Neuronal stem cell (in vitro differentiated cells): ENCODE measurements at regions not wholly inside any gene's neighbourhood (a gene's known extent, or its start where the extent isn't known, plus 50 kb on each side); places are given as distances from the start of the nearest gene placed in this dataset.

ENCODE experiments used
- DNase-seq: peaks from one replicate; pipeline ENCODE4 v3.0.0-alpha.2; 2013; ENCODE audit warnings: low spot score
- H2AFZ ChIP-seq: one replicate; pipeline ENCODE4 v1.6.1; 2013; ENCODE audit warnings: mild to moderate bottlenecking, low read length, inconsistent platforms
- H2AK5ac ChIP-seq: 2 replicates; pipeline ENCODE4 v1.6.1; 2013; ENCODE audit warnings: low read depth, mild to moderate bottlenecking, inconsistent platforms, low read length, moderate library complexity, mixed read lengths
- H2BK120ac ChIP-seq: 2 replicates; pipeline ENCODE4 v1.6.1; 2013; ENCODE audit warnings: low read depth, mild to moderate bottlenecking, inconsistent platforms, low read length, moderate library complexity, mixed read lengths
- H2BK12ac ChIP-seq: one replicate; pipeline ENCODE4 v1.6.1; 2013; ENCODE audit warnings: low read length, inconsistent platforms
- H2BK15ac ChIP-seq: 2 replicates; pipeline ENCODE4 v1.6.1; 2013; ENCODE audit warnings: mild to moderate bottlenecking, low read length, inconsistent platforms, mixed read lengths
- H2BK5ac ChIP-seq: one replicate; pipeline ENCODE4 v1.6.1; 2013; ENCODE audit warnings: inconsistent platforms, mild to moderate bottlenecking, low read length, moderate library complexity
- H3K14ac ChIP-seq: one replicate; pipeline ENCODE4 v1.6.1; 2013; ENCODE audit warnings: low read length, inconsistent platforms
- H3K18ac ChIP-seq: 2 replicates; pipeline ENCODE4 v1.6.1; 2013; ENCODE audit warnings: low read length, inconsistent platforms
- H3K23ac ChIP-seq: 2 replicates; pipeline ENCODE4 v1.6.1; 2013; ENCODE audit warnings: low read depth, mild to moderate bottlenecking, mixed read lengths, low read length, inconsistent platforms; ENCODE audit not compliant: poor library complexity
- H3K27ac ChIP-seq: replicated peaks from 3 replicates; pipeline ENCODE4 v1.5.1; 2013; ENCODE audit warnings: low read length, inconsistent platforms
- H3K27me3 ChIP-seq, 3 experiments: 2 replicates each; pipeline ENCODE4 v1.6.1; 2013; ENCODE audit warnings: low read length in 3 of 3, mild to moderate bottlenecking in 2 of 3, inconsistent platforms in 1 of 3, low read depth in 1 of 3, mixed read lengths in 1 of 3, moderate library complexity in 1 of 3; ENCODE audit not compliant: control insufficient read depth in 3 of 3, insufficient read depth in 3 of 3
- H3K36me3 ChIP-seq, 2 donors: replicated peaks in 1 of 2; 2 replicates each; pipeline ENCODE4 v1.6.1; 2013; ENCODE audit warnings: low read length in 2 of 2; ENCODE audit not compliant: control insufficient read depth in 2 of 2, insufficient read depth in 2 of 2
- H3K4ac ChIP-seq: 2 replicates; pipeline ENCODE4 v1.6.1; 2013; ENCODE audit warnings: inconsistent platforms, mild to moderate bottlenecking, low read length, moderate library complexity
- H3K4me1 ChIP-seq, 2 donors: 1 replicate in 1 of 2; 2 replicates in 1 of 2; pipeline ENCODE4 v1.6.1; 2013; ENCODE audit warnings: low read length in 2 of 2, low read depth in 1 of 2; ENCODE audit not compliant: control insufficient read depth in 2 of 2, insufficient read depth in 1 of 2
- H3K4me2 ChIP-seq: one replicate; pipeline ENCODE4 v1.6.1; 2013; ENCODE audit warnings: mild to moderate bottlenecking, low read length, inconsistent platforms; ENCODE audit not compliant: insufficient read depth, poor library complexity, severe bottlenecking
- H3K4me3 ChIP-seq, 2 donors: 2 replicates each; pipeline ENCODE4 v1.5.1; 2013; ENCODE audit warnings: low read length in 2 of 2, mild to moderate bottlenecking in 2 of 2, inconsistent platforms in 1 of 2, moderate library complexity in 1 of 2
- H3K79me1 ChIP-seq: one replicate; pipeline ENCODE4 v1.6.1; 2013; ENCODE audit warnings: low read depth, mild to moderate bottlenecking, inconsistent platforms, low read length, moderate library complexity
- H3K9ac ChIP-seq: one replicate; pipeline ENCODE4 v1.6.1; 2013; ENCODE audit warnings: mild to moderate bottlenecking, low read depth, low read length, inconsistent platforms; ENCODE audit not compliant: poor library complexity
- H3K9me3 ChIP-seq, 2 donors: replicated peaks in 1 of 2; 2 replicates each; pipeline versions ENCODE3 to v1.6.1; 2013; ENCODE audit warnings: low read length in 2 of 2, mild to moderate bottlenecking in 2 of 2, inconsistent platforms in 1 of 2, low read depth in 1 of 2, mixed read lengths in 1 of 2, moderate library complexity in 1 of 2; ENCODE audit not compliant: control insufficient read depth in 2 of 2, insufficient read depth in 1 of 2
- H4K8ac ChIP-seq: one replicate; pipeline ENCODE4 v1.6.1; 2013; ENCODE audit warnings: low read depth, mild to moderate bottlenecking, inconsistent platforms, low read length, moderate library complexity
- H4K91ac ChIP-seq: one replicate; pipeline ENCODE4 v1.6.1; 2013; ENCODE audit warnings: low read length, low read depth, mild to moderate bottlenecking, inconsistent platforms; ENCODE audit not compliant: poor library complexity
- WGBS, 2 donors: extraction: QIAGEN DNeasy Blood & Tissue Kit; methylation state at CpG; one replicate each; pipeline ENCODE4 v1.1.7; 2013; ENCODE audit warnings: missing lambda C conversion rate in 2 of 2, mixed read lengths in 1 of 2; ENCODE audit not compliant: insufficient read length in 2 of 2, insufficient replicate concordance in 1 of 2; ENCODE audit errors: extremely low coverage in 2 of 2; 5-methylcytosine and 5-hydroxymethylcytosine counted together

DNA sequence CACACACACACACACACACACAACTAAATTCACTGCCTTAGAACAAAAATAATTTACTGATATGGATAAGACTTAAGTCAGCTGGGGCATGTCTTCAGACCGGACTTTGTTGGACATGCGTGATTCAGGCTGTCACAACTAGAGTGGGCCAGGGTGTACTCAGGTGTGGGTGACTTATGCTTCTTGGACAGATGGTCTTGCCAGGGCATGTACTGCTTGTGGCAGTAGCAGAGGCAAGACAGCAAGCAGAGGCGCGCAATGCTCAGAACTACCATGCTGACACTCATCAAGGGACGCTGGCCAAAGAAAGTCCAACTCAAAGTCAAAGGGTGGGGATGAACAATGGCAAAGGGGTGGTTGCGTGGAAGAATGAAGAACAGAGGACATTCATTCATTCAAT, 437.5 kb downstream of the CBLN4 start:
- Histone ChIP-seq H2AFZ (no peak overlapping the region), H3K9me3 (no peaks in the 10 kb centered on the region), H3K27me3 (no peaks in the 10 kb centered on the region), H3K36me3 (no peaks in the 10 kb centered on the region), H2AK5ac (no peak overlapping the region), H2BK120ac (no peak overlapping the region), H3K79me1 (no peaks in the 10 kb centered on the region), H3K4me1 (no peaks in the 10 kb centered on the region), H3K23ac (no peak overlapping the region), H2BK15ac (no peak overlapping the region), H3K4me3 (no peak overlapping the region), H4K91ac (no peak overlapping the region), H3K27ac (no peak overlapping the region), H4K8ac (no peak overlapping the region), H3K4ac (no peak overlapping the region), H3K18ac (peak overlapping the region; percentile 78), H2BK5ac (no peak overlapping the region), H3K9ac (no peak overlapping the region), H3K14ac (no peak overlapping the region), H3K4me2 (no peak overlapping the region), H2BK12ac (no peak overlapping the region)
- WGBS, 2 donors = no CpG with 5 or more reads among the region's 6 CpGs
- DNase-seq = no peak

- H2BK5ac ChIP-seq = no peak overlapping the region
- no peaks in the 10 kb centered on the region for H3K79me1 ChIP-seq
- H2BK15ac ChIP-seq = no peak overlapping the region
- no peak overlapping the region for H4K8ac ChIP-seq
- no peak overlapping the region for H3K9ac ChIP-seq
- no peak overlapping the region for H3K4me2 ChIP-seq
- WGBS, 2 donors = no CpG with 5 or more reads among the region's 5 CpGs
- no peak for DNase-seq
- no peak overlapping the region for H3K4me3 ChIP-seq
- H2BK12ac ChIP-seq = no peak overlapping the region
- no peak overlapping the region for H2AK5ac ChIP-seq
- no peaks in the 10 kb centered on the region for H3K9me3 ChIP-seq
- no peak overlapping the region for H3K27ac ChIP-seq
- H3K23ac ChIP-seq = no peak overlapping the region
- no peaks in the 10 kb centered on the region for H3K4me1 ChIP-seq
- no peaks in the 10 kb centered on the region for H3K36me3 ChIP-seq
- no peak overlapping the region for H3K14ac ChIP-seq
- H3K4ac ChIP-seq = no peak overlapping the region
- H2BK120ac ChIP-seq = no peak overlapping the region
- H3K18ac ChIP-seq = no peak overlapping the region
- H4K91ac ChIP-seq = no peak overlapping the region
- H2AFZ ChIP-seq = no peak overlapping the region
- no peaks in the 10 kb centered on the region for H3K27me3 ChIP-seq
Measured at GRCh38 chr20:55565096-55565773, 440.1 kb downstream of the CBLN4 start.

DNA sequence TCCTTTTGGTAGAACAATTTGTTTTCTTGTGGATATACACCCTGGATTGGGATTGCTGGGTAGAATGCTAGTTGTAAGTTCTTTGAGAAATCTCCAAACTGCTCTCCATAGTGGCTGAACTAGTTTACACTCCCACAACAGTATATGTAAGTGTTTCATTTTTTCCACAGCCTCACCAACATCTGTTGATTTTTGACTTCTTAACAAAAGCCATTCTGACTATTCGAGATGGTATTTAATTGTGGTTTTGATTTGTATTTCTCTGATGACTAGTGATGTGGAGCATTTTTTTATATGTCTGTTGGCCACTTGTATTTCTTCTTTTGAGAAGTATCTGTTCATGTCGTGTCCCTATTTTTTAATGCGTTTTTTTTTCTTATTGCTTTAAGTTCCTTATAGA, 444.1 kb downstream of the CBLN4 start:
- no peak overlapping the region for H2BK5ac ChIP-seq
- no peak overlapping the region for H3K23ac ChIP-seq
- H3K9me3 ChIP-seq = no peaks in the 10 kb centered on the region
- H2BK15ac ChIP-seq = no peak overlapping the region
- H3K4me2 ChIP-seq = no peak overlapping the region
- H4K8ac ChIP-seq = no peak overlapping the region
- DNase-seq = no peak
- no peak overlapping the region for H3K27ac ChIP-seq
- no peaks in the 10 kb centered on the region for H3K79me1 ChIP-seq
- no peak overlapping the region for H2BK12ac ChIP-seq
- H3K4me1 ChIP-seq = no peaks in the 10 kb centered on the region
- H3K14ac ChIP-seq = no peak overlapping the region
- no peak overlapping the region for H3K18ac ChIP-seq
- no peak overlapping the region for H3K9ac ChIP-seq
- no peak overlapping the region for H3K4ac ChIP-seq
- no peak overlapping the region for H2BK120ac ChIP-seq
- H3K4me3 ChIP-seq = no peak overlapping the region
- H2AK5ac ChIP-seq = no peak overlapping the region
- no peaks in the 10 kb centered on the region for H3K27me3 ChIP-seq
- no peak overlapping the region for H4K91ac ChIP-seq
- no peaks in the 10 kb centered on the region for H3K36me3 ChIP-seq
- WGBS, 2 donors = no CpG with 5 or more reads among the region's 3 CpGs
- H2AFZ ChIP-seq = no peak overlapping the region

DNA sequence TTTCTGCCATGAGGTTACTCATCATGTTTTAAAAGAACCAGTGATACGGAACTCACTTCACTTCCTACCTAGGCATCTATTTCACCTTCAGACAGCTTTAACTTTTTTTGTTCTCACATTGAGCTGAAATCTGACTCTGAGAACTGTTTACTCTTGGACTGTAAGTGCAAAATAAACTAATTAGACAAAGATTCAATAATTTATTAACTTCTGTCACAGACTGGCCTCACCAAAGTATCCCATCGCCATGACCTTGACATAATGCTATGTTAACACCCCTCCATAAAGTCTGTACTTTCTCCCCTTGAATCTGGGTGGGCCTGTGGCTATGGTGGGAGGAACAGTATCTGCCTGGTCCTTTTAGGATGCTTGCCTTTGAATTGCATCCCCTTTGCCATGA, 448.1 kb downstream of the CBLN4 start:
- Histone ChIP-seq H2BK12ac (no peak overlapping the region), H3K9ac (no peak overlapping the region), H3K14ac (no peak overlapping the region), H2BK5ac (no peak overlapping the region), H4K8ac (no peak overlapping the region), H3K4me1 (no peaks in the 10 kb centered on the region), H3K27ac (no peak overlapping the region), H3K23ac (no peak overlapping the region), H3K27me3 (no peaks in the 10 kb centered on the region), H3K4ac (no peak overlapping the region), H2AK5ac (no peak overlapping the region), H3K9me3 (no peaks in the 10 kb centered on the region), H3K18ac (no peak overlapping the region), H2AFZ (no peak overlapping the region), H4K91ac (no peak overlapping the region), H2BK15ac (no peak overlapping the region), H2BK120ac (no peak overlapping the region), H3K79me1 (no peaks in the 10 kb centered on the region), H3K36me3 (no peaks in the 10 kb centered on the region), H3K4me2 (no peak overlapping the region), H3K4me3 (no peak overlapping the region)
- no CpG with 5 or more reads among the region's 2 CpGs for WGBS, 2 donors
- DNase-seq = no peak
